HCEC 1CT (cell line): ENCODE measurements at regions not wholly inside any gene's neighbourhood (a gene's known extent, or its start where the extent isn't known, plus 50 kb on each side); places are given as distances from the start of the nearest gene placed in this dataset.
A peak's percentile ranks its signal among the peaks of the same experiment; 100 is the strongest.
"Not testable (repeated sequence)": the region's sequence is repeated elsewhere in the genome, so short reads cannot be mapped to it uniquely, and the experiment has no call there.

Experiments
- DNase-seq: peaks from one replicate; pipeline ENCODE4 v3.0.0-alpha.2; 2017

- peak; percentile 84 for DNase-seq
Measured at GRCh38 chr17:47066841-47067682, 88.0 kb upstream of the RPRML start.

GRCh38 chr17:47066095-47066494, 87.0 kb upstream of the RPRML start:
- no peak for DNase-seq

GRCh38 chr17:47064684-47065083, 85.6 kb upstream of the RPRML start:
- DNase-seq, result no peak

GRCh38 chr17:47063475-47063874, 84.4 kb upstream of the RPRML start:
- DNase-seq, result no peak

- not testable (repeated sequence) for DNase-seq
Measured at GRCh38 chr17:47062851-47063250, 83.8 kb upstream of the RPRML start.

- not testable (repeated sequence) for DNase-seq
Measured at GRCh38 chr17:47060005-47060404, 81.0 kb upstream of the RPRML start.

GRCh38 chr17:47057830-47058229, 78.8 kb upstream of the RPRML start:
- DNase-seq, result no peak

- not testable (repeated sequence) for DNase-seq
Measured at GRCh38 chr17:47057279-47057678, 78.2 kb upstream of the RPRML start.

- DNase-seq, result not testable (repeated sequence)
Measured at GRCh38 chr17:47056687-47057086, 77.6 kb upstream of the RPRML start.
